HL-60 (cell line): ENCODE measurements at regions not wholly inside any gene's neighbourhood (a gene's known extent, or its start where the extent isn't known, plus 50 kb on each side); places are given as distances from the start of the nearest gene placed in this dataset.

ENCODE experiments used
- CTCF ChIP-seq: IDR thresholded peaks from one replicate; pipeline ENCODE4 v1.5.1; 2011; ENCODE audit warnings: low read length, control low read depth, inconsistent platforms; ENCODE audit not compliant: insufficient read depth
- POLR2AphosphoS5 ChIP-seq: IDR thresholded peaks from 2 replicates; pipeline ENCODE4 v1.6.1; 2012; ENCODE audit warnings: low read depth
- REST ChIP-seq: IDR thresholded peaks from 2 replicates; pipeline ENCODE4 v1.6.1; 2012; ENCODE audit warnings: low read depth; ENCODE audit not compliant: insufficient replicate concordance

- TF ChIP-seq CTCF: no peak
- TF ChIP-seq POLR2AphosphoS5: no peak
- TF ChIP-seq REST: no peak
Measured at GRCh38 chr7:17090751-17091150, 207.7 kb upstream of the AHR start.
